Frontal cortex (tissue), 3 donors: ENCODE measurements at regions not wholly inside any gene's neighbourhood (a gene's known extent, or its start where the extent isn't known, plus 50 kb on each side); places are given as distances from the start of the nearest gene placed in this dataset.

ENCODE experiments used
- DNase-seq, 2 donors: peaks; one replicate each; pipeline ENCODE4 v3.0.0; 2012; ENCODE audit warnings: low spot score in 2 of 2
- FAIRE-seq: peaks from 2 replicates; lab custom pipeline; 2012; peaks lifted over from hg19 to GRCh38; lab: Jason Lieb, UNC
- donor health status: control.
- donor health status: control.
- donor health status: control.

GRCh38 chr4:155565330-155565729 is 101.3 kb upstream of the GUCY1A1 start:
- DNase-seq: no peak
- FAIRE-seq: no peak

GRCh38 chr4:155564880-155565279 is 101.8 kb upstream of the GUCY1A1 start:
- DNase-seq (no peak), FAIRE-seq (no peak)

GRCh38 chr4:155564086-155564485 is 102.6 kb upstream of the GUCY1A1 start:
- no peak for DNase-seq
- FAIRE-seq: no peak

- FAIRE-seq (no peak), DNase-seq (no peak)
These were observed 106.7 kb upstream of the GUCY1A1 start for GRCh38 chr4:155559915-155560314.

- FAIRE-seq: no peak
- DNase-seq: no peak
These were observed 114.5 kb upstream of the GUCY1A1 start for GRCh38 chr4:155552180-155552579.

GRCh38 chr4:155548173-155548572 is 118.5 kb upstream of the GUCY1A1 start:
- FAIRE-seq: no peak
- DNase-seq: no peak

- FAIRE-seq (no peak), DNase-seq (no peak)
These were observed 120.2 kb upstream of the GUCY1A1 start for GRCh38 chr4:155546451-155546850.

- no peak for FAIRE-seq
These were observed 121.2 kb upstream of the GUCY1A1 start for GRCh38 chr4:155545456-155545855.

GRCh38 chr4:155544547-155544946 is 122.1 kb upstream of the GUCY1A1 start:
- no peak for FAIRE-seq
- DNase-seq: no peak

More at GRCh38 chr4:155545456-155545855, 121.2 kb upstream of the GUCY1A1 start:
- DNase-seq: no peak

GRCh38 chr4:155543126-155543765 is 123.4 kb upstream of the GUCY1A1 start:
- DNase-seq: no peak
- no peak for FAIRE-seq

GRCh38 chr4:155542415-155542814 is 124.2 kb upstream of the GUCY1A1 start:
- no peak for FAIRE-seq

GRCh38 chr4:155541716-155542115 is 124.9 kb upstream of the GUCY1A1 start:
- no peak for FAIRE-seq
- no peak for DNase-seq

More at GRCh38 chr4:155542415-155542814, 124.2 kb upstream of the GUCY1A1 start:
- no peak for DNase-seq

- FAIRE-seq (peak; percentile 93), DNase-seq (no peak)
These were observed 126.0 kb upstream of the GUCY1A1 start for GRCh38 chr4:155540698-155541097.

- DNase-seq: no peak
- no peak for FAIRE-seq
These were observed 126.9 kb upstream of the GUCY1A1 start for GRCh38 chr4:155539746-155540145.

GRCh38 chr4:155535802-155536454 is 130.7 kb upstream of the GUCY1A1 start:
- DNase-seq (no peak), FAIRE-seq (no peak)

- FAIRE-seq: no peak
- DNase-seq: no peak
These were observed 134.1 kb upstream of the GUCY1A1 start for GRCh38 chr4:155532373-155533085.

- no peak for FAIRE-seq
- DNase-seq: no peak
These were observed 135.8 kb upstream of the GUCY1A1 start for GRCh38 chr4:155530857-155531256.

GRCh38 chr4:155530290-155530689 is 136.4 kb upstream of the GUCY1A1 start:
- no peak for DNase-seq
- no peak for FAIRE-seq

GRCh38 chr4:155529716-155530115 is 136.9 kb upstream of the GUCY1A1 start:
- FAIRE-seq (no peak), DNase-seq (no peak)

- no peak for DNase-seq
- FAIRE-seq: no peak
These were observed 137.4 kb upstream of the GUCY1A1 start for GRCh38 chr4:155529272-155529671.
